ENCODE measurements at regions not wholly inside any gene's neighbourhood (a gene's known extent, or its start where the extent isn't known, plus 50 kb on each side); places are given as distances from the start of the nearest gene placed in this dataset.

DNA sequence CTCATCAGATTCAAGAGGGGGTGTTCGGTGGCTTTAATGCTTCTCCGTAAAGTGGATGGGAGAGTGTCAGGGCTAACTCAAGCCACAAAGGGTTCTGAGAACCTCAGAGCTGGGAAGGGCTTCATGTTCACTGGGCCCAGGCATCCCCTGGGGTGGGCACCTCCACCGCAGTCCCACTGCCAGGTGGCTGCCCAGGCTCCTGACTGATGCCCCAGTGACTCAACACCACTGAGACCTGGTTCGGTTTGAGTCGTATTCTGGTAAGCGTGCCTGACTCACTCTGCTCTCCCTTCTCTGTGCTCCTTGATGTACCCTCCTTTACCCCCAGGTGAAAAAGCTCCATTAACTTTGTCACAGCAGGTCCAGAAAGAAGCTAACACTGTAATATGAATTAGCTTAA is 304.6 kb downstream of the RPLP1 start:
- Histone ChIP-seq H3K79me2 (ENCODE audit: control insufficient read depth, insufficient read depth, low read length) (no peaks in the 10 kb centered on the region), H3K9ac (ENCODE audit: insufficient read depth, low read length) (no peak overlapping the region), H3K27ac (ENCODE audit: insufficient read depth, low read length) (no peak overlapping the region), H3K27me3 (ENCODE audit: control insufficient read depth, insufficient read depth, low read length) (no peaks in the 10 kb centered on the region), H3K4me1 (ENCODE audit: control insufficient read depth, extremely low read depth, insufficient read depth, low read length) (no peaks in the 10 kb centered on the region), H3K4me3 (replicated peaks in 1 of 4; ENCODE audit: control extremely low read depth in 1 of 4, insufficient read depth in 1 of 4, low read depth in 3 of 4, low read length in 4 of 4) (no peak overlapping the region), H4K20me1 (ENCODE audit: control insufficient read depth, extremely low read depth, insufficient read depth, low read length) (no peaks in the 10 kb centered on the region), H3K36me3 (ENCODE audit: control insufficient read depth, insufficient read depth, low read length) (no peaks in the 10 kb centered on the region), H3K4me2 (ENCODE audit: extremely low read depth, insufficient read depth, low read length) (no peak overlapping the region), H2AFZ (ENCODE audit: low read length) (no peak overlapping the region), H3K9me3 (ENCODE audit: control insufficient read depth, insufficient read depth, low read depth, low read length) (no peaks in the 10 kb centered on the region)
- peak in 1 of 2 donors; percentile 45 for DNase-seq (ENCODE audit: low read depth in 2 of 2)
- no peak for TF ChIP-seq EZH2 (IDR thresholded peaks at IDR 0.05; ENCODE audit: low read length, missing control alignments)
- TF ChIP-seq, protein P1, sequence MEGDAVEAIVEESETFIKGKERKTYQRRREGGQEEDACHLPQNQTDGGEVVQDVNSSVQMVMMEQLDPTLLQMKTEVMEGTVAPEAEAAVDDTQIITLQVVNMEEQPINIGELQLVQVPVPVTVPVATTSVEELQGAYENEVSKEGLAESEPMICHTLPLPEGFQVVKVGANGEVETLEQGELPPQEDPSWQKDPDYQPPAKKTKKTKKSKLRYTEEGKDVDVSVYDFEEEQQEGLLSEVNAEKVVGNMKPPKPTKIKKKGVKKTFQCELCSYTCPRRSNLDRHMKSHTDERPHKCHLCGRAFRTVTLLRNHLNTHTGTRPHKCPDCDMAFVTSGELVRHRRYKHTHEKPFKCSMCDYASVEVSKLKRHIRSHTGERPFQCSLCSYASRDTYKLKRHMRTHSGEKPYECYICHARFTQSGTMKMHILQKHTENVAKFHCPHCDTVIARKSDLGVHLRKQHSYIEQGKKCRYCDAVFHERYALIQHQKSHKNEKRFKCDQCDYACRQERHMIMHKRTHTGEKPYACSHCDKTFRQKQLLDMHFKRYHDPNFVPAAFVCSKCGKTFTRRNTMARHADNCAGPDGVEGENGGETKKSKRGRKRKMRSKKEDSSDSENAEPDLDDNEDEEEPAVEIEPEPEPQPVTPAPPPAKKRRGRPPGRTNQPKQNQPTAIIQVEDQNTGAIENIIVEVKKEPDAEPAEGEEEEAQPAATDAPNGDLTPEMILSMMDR (conservative IDR thresholded peaks at IDR 0.05 in 1 of 2, IDR thresholded peaks at IDR 0.05 in 1 of 2; ENCODE audit: low read depth in 1 of 2, low read length in 2 of 2) = no peak

DNA sequence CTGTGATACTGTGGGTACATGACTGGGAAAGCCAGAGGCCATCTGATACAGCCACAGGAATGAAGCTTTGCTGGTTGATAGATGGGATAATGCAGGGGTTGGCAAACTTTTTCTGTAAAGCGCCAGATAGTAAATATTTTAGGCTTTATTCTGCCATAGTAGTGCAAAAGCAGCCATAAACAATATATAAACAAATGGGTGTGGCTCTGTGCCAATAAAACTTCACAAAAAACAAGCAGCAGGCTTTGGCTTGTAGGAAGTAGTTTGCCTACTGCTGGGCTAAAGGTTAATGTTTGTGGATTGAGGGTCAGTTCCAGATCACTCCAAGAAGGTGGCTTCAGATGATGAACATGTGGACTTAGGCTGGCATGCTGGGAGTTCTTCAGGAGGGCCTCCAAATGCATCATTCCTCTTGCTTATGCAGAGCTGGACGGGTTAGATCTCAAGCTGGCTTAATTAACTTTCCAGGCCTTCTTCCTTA is 305.7 kb downstream of the RPLP1 start:
- TF ChIP-seq, protein P1 (conservative IDR thresholded peaks at IDR 0.05 in 1 of 2, IDR thresholded peaks at IDR 0.05 in 1 of 2; ENCODE audit: low read depth in 1 of 2, low read length in 2 of 2) = no peak
- no peak for TF ChIP-seq EZH2 (IDR thresholded peaks at IDR 0.05; ENCODE audit: low read length, missing control alignments)
- H2AFZ ChIP-seq (ENCODE audit: low read length) = no peak overlapping the region
- no peaks in the 10 kb centered on the region for H3K27me3 ChIP-seq (ENCODE audit: control insufficient read depth, insufficient read depth, low read length)
- H3K4me3 ChIP-seq (replicated peaks in 1 of 4; ENCODE audit: control extremely low read depth in 1 of 4, insufficient read depth in 1 of 4, low read depth in 3 of 4, low read length in 4 of 4) = no peak overlapping the region
- no peak overlapping the region for H3K9ac ChIP-seq (ENCODE audit: insufficient read depth, low read length)
- no peak overlapping the region for H3K27ac ChIP-seq (ENCODE audit: insufficient read depth, low read length)
- no peaks in the 10 kb centered on the region for H3K36me3 ChIP-seq (ENCODE audit: control insufficient read depth, insufficient read depth, low read length)
- peak; percentile 71 to 87 for DNase-seq (ENCODE audit: low read depth in 2 of 2)
- H4K20me1 ChIP-seq (ENCODE audit: control insufficient read depth, extremely low read depth, insufficient read depth, low read length) = no peaks in the 10 kb centered on the region
- no peaks in the 10 kb centered on the region for H3K9me3 ChIP-seq (ENCODE audit: control insufficient read depth, insufficient read depth, low read depth, low read length)
- no peaks in the 10 kb centered on the region for H3K79me2 ChIP-seq (ENCODE audit: control insufficient read depth, insufficient read depth, low read length)
- H3K4me2 ChIP-seq (ENCODE audit: extremely low read depth, insufficient read depth, low read length) = no peak overlapping the region
- no peaks in the 10 kb centered on the region for H3K4me1 ChIP-seq (ENCODE audit: control insufficient read depth, extremely low read depth, insufficient read depth, low read length)

DNA sequence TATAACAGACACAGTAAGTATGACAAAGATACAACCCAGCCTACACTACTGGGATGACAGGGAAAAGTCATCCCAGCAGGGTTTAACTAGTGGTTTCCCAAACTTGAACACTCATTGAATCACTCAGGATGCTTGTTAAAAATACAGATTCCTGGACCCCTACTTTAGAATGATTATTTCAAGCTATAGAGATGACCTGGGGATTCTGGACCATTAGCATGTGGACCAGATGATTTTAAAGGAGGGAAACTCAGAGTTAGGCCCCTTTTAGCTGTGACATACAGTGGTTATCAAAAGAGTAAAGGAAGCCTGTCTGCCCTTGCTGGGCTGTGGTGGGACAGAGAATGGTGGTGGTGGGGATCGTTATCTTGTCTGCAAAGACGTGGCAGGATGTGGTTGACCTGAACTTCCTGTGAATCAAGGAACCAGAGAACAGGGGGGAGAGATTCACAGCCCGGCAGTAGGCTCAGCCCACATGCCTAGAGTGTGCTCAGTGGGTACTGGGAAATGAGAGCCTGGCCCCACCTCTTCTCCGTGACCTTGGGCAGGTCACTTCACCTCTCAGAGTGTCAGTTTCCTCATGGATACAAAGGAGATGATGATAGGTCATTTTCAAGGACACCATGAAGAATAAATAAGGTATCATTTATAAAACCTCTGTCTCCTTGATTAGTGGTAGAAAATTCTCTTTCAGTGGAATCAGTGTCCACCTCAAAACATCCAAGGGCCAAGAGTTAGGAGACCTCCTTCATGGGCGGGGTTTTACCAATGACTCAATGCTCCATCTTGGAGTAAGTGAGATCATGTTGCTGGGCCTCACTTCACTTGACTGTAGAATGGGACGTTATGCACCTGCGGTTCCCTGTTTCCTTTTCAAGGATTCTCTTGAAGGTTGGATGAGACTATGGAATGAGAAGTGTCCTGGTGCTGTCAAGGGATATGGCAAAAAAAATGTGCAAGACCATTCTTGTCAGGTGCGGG is 306.5 kb downstream of the RPLP1 start:
- Histone ChIP-seq H3K4me2 (ENCODE audit: extremely low read depth, insufficient read depth, low read length) (no peak overlapping the region), H2AFZ (ENCODE audit: low read length) (no peak overlapping the region)

More for the DNA sequence above, 306.5 kb downstream of the RPLP1 start:
- H3K9me3 ChIP-seq (ENCODE audit: control insufficient read depth, insufficient read depth, low read depth, low read length) = no peaks in the 10 kb centered on the region
- H3K79me2 ChIP-seq (ENCODE audit: control insufficient read depth, insufficient read depth, low read length) = no peaks in the 10 kb centered on the region
- H4K20me1 ChIP-seq (ENCODE audit: control insufficient read depth, extremely low read depth, insufficient read depth, low read length) = no peaks in the 10 kb centered on the region
- H3K9ac ChIP-seq (ENCODE audit: insufficient read depth, low read length) = no peak overlapping the region
- no peak for TF ChIP-seq EZH2 (IDR thresholded peaks at IDR 0.05; ENCODE audit: low read length, missing control alignments)
- TF ChIP-seq, protein P1 (conservative IDR thresholded peaks at IDR 0.05 in 1 of 2, IDR thresholded peaks at IDR 0.05 in 1 of 2; ENCODE audit: low read depth in 1 of 2, low read length in 2 of 2) = no peak
- no peaks in the 10 kb centered on the region for H3K36me3 ChIP-seq (ENCODE audit: control insufficient read depth, insufficient read depth, low read length)
- DNase-seq (ENCODE audit: low read depth in 2 of 2) = peak; percentile 20 to 72
- no peaks in the 10 kb centered on the region for H3K4me1 ChIP-seq (ENCODE audit: control insufficient read depth, extremely low read depth, insufficient read depth, low read length)
- H3K27ac ChIP-seq (ENCODE audit: insufficient read depth, low read length) = no peak overlapping the region
- H3K27me3 ChIP-seq (ENCODE audit: control insufficient read depth, insufficient read depth, low read length) = no peaks in the 10 kb centered on the region
- no peak overlapping the region for H3K4me3 ChIP-seq (replicated peaks in 1 of 4; ENCODE audit: control extremely low read depth in 1 of 4, insufficient read depth in 1 of 4, low read depth in 3 of 4, low read length in 4 of 4)
